CD14-positive monocyte (primary cell): ENCODE measurements at regions not wholly inside any gene's neighbourhood (a gene's known extent, or its start where the extent isn't known, plus 50 kb on each side); places are given as distances from the start of the nearest gene placed in this dataset.

ENCODE experiments used
- DNase-seq, 3 donors: peaks; one replicate each; pipeline ENCODE4 v3.0.0-alpha.2; 2011 to 2022
- H2AFZ ChIP-seq: 2 replicates; pipeline ENCODE4 v1.6.0; 2012; ENCODE audit warnings: mild to moderate bottlenecking, low read depth, low read length, inconsistent platforms; ENCODE audit not compliant: insufficient read depth, poor library complexity, severe bottlenecking
- H3K27ac ChIP-seq, 2 donors: 1 replicate in 1 of 2; 2 replicates in 1 of 2; pipeline ENCODE4 v1.5.1; 2012 to 2013; ENCODE audit warnings: low read length in 2 of 2, control low read depth in 1 of 2, inconsistent platforms in 1 of 2, low read depth in 1 of 2, mild to moderate bottlenecking in 1 of 2
- H3K27me3 ChIP-seq, 2 donors: one replicate each; pipeline versions ENCODE4 v1.6.0 to v1.6.1; 2011 to 2013; ENCODE audit warnings: low read length in 2 of 2; ENCODE audit not compliant: control insufficient read depth in 2 of 2, insufficient read depth in 2 of 2
- H3K36me3 ChIP-seq, 2 donors: replicated peaks in 1 of 2; 1 replicate in 1 of 2; 2 replicates in 1 of 2; pipeline versions ENCODE4 v1.5.1 to v1.6.1; 2012 to 2013; ENCODE audit warnings: low read length in 2 of 2, control low read depth in 1 of 2, inconsistent platforms in 1 of 2, mild to moderate bottlenecking in 1 of 2; ENCODE audit not compliant: insufficient read depth in 2 of 2, control insufficient read depth in 1 of 2
- H3K4me1 ChIP-seq, 2 donors: 1 replicate in 1 of 2; 2 replicates in 1 of 2; pipeline versions ENCODE4 v1.5.1 to v1.6.1; 2012 to 2013; ENCODE audit warnings: low read length in 2 of 2, control low read depth in 1 of 2, inconsistent platforms in 1 of 2, mild to moderate bottlenecking in 1 of 2, moderate library complexity in 1 of 2; ENCODE audit not compliant: insufficient read depth in 2 of 2, control insufficient read depth in 1 of 2
- H3K4me2 ChIP-seq: replicated peaks from 2 replicates; pipeline ENCODE3; 2012; ENCODE audit warnings: low read length, moderate library complexity, mild to moderate bottlenecking; ENCODE audit not compliant: poor library complexity, severe bottlenecking; ENCODE audit errors: extremely low read depth
- H3K4me3 ChIP-seq, 3 experiments: fragments of 200-600 bp in 1 of 3; sonication (generic) in 1 of 3; replicated peaks in 1 of 3; 1 replicate in 2 of 3; 2 replicates in 1 of 3; pipeline ENCODE4 v1.5.1; 2011 to 2013; ENCODE audit warnings: low read length in 3 of 3, mild to moderate bottlenecking in 3 of 3, control low read depth in 2 of 3, low read depth in 2 of 3, inconsistent platforms in 1 of 3, moderate library complexity in 1 of 3
- H3K79me2 ChIP-seq: 2 replicates; pipeline ENCODE4 v1.6.0; 2012; ENCODE audit warnings: mild to moderate bottlenecking, control low read depth, inconsistent platforms, low read length, moderate library complexity; ENCODE audit not compliant: insufficient read depth
- H3K9ac ChIP-seq: 2 replicates; pipeline ENCODE4 v1.6.0; 2017; ENCODE audit warnings: low read length, mild to moderate bottlenecking; ENCODE audit not compliant: insufficient read depth, poor library complexity, severe bottlenecking
- H3K9me3 ChIP-seq, 2 donors: replicated peaks in 1 of 2; 1 replicate in 1 of 2; 2 replicates in 1 of 2; pipeline versions ENCODE4 v1.5.1 to v1.6.1; 2012 to 2013; ENCODE audit warnings: low read length in 2 of 2, control low read depth in 1 of 2; ENCODE audit not compliant: control insufficient read depth in 1 of 2, insufficient read depth in 1 of 2
- H4K20me1 ChIP-seq: 2 replicates; pipeline ENCODE4 v1.6.0; 2012; ENCODE audit warnings: mild to moderate bottlenecking, low read length, control low read depth, moderate library complexity; ENCODE audit not compliant: insufficient read depth
- H3K27ac Mint-ChIP-seq, 7 donors: one replicate each; pipeline ENCODE4 v1.8.0; 2020; ENCODE audit warnings: mild to moderate bottlenecking in 7 of 7, mixed read lengths in 7 of 7, moderate library complexity in 6 of 7, inconsistent platforms in 2 of 7
- H3K27me3 Mint-ChIP-seq, 3 donors: one replicate each; pipeline ENCODE4 v1.8.0; 2021 to 2022; ENCODE audit warnings: low read depth in 3 of 3, mild to moderate bottlenecking in 3 of 3, mixed read lengths in 3 of 3, moderate library complexity in 3 of 3, inconsistent platforms in 1 of 3
- H3K36me3 Mint-ChIP-seq, 2 donors: one replicate each; pipeline ENCODE4 v1.8.0; 2020; ENCODE audit warnings: mixed read lengths in 2 of 2, inconsistent platforms in 1 of 2, mild to moderate bottlenecking in 1 of 2
- H3K4me1 Mint-ChIP-seq: one replicate; pipeline ENCODE4 v1.8.0; 2020; ENCODE audit warnings: mild to moderate bottlenecking, mixed read lengths
- H3K4me3 Mint-ChIP-seq, 2 donors: one replicate each; pipeline ENCODE4 v1.8.0; 2020; ENCODE audit warnings: mild to moderate bottlenecking in 2 of 2, mixed read lengths in 2 of 2, moderate library complexity in 1 of 2
- H3K9me3 Mint-ChIP-seq, 7 donors: one replicate each; pipeline ENCODE4 v1.8.0; 2020 to 2022; ENCODE audit warnings: mixed read lengths in 7 of 7, mild to moderate bottlenecking in 6 of 7, moderate library complexity in 6 of 7, inconsistent platforms in 2 of 7
- WGBS: methylation state at CpG from one replicate; pipeline ENCODE4 v1.1.5; 2013; ENCODE audit warnings: missing lambda C conversion rate; ENCODE audit not compliant: insufficient coverage; 5-methylcytosine and 5-hydroxymethylcytosine counted together
- intact Hi-C, 2 donors: fragments of 100-400 bp; cut with micrococcal nuclease; formaldehyde crosslinking; loops; one replicate each; pipeline versions ENCODE4 v1.15.0 to v1.15.1; 2023
- TF ChIP-seq, protein P1 (sequence below): fragments of 200-600 bp; IDR thresholded peaks from one replicate; pipeline ENCODE4 v1.8.0; 2022; ENCODE audit warnings: antibody characterized with exemption, mild to moderate bottlenecking

DNA sequence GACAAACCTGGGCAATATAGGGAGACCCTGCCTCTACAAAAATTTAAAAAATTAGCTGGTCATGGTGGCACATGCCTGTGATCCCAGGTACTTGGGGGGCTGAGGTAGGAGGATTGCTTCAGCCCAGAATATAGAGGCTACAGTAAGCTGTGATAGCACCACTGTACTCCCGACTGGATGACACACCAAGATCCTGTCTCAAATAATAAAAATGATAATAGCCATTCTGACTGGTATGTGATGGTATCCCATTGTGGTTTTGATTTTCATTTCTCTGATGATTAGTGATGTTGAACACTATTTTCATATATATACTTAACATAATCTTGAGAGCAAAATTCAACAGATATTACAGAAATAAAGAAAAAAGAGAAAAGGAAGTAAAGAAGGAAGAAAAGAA, 1491.0 kb upstream of the PIK3C3 start:
- no peaks in the 10 kb centered on the region for H3K36me3 Mint-ChIP-seq
- no peaks in the 10 kb centered on the region for H3K79me2 ChIP-seq
- H3K27me3 Mint-ChIP-seq: no peaks in the 10 kb centered on the region
- no peak overlapping the region for H3K27ac Mint-ChIP-seq
- no peaks in the 10 kb centered on the region for H3K9me3 ChIP-seq
- no peaks in the 10 kb centered on the region for H3K36me3 ChIP-seq
- H4K20me1 ChIP-seq: no peaks in the 10 kb centered on the region
- H3K27me3 ChIP-seq: no peaks in the 10 kb centered on the region
- no peak overlapping the region for H3K4me3 Mint-ChIP-seq
- DNase-seq: no peak
- WGBS: no CpG with 5 or more reads among the region's 1 CpG
- H2AFZ ChIP-seq: no peak overlapping the region
- intact Hi-C loops: no loop called here
- no peak overlapping the region for H3K27ac ChIP-seq
- no peaks in the 10 kb centered on the region for H3K4me1 Mint-ChIP-seq
- H3K4me2 ChIP-seq: no peak overlapping the region
- no peak overlapping the region for H3K9ac ChIP-seq
- TF ChIP-seq, protein P1, sequence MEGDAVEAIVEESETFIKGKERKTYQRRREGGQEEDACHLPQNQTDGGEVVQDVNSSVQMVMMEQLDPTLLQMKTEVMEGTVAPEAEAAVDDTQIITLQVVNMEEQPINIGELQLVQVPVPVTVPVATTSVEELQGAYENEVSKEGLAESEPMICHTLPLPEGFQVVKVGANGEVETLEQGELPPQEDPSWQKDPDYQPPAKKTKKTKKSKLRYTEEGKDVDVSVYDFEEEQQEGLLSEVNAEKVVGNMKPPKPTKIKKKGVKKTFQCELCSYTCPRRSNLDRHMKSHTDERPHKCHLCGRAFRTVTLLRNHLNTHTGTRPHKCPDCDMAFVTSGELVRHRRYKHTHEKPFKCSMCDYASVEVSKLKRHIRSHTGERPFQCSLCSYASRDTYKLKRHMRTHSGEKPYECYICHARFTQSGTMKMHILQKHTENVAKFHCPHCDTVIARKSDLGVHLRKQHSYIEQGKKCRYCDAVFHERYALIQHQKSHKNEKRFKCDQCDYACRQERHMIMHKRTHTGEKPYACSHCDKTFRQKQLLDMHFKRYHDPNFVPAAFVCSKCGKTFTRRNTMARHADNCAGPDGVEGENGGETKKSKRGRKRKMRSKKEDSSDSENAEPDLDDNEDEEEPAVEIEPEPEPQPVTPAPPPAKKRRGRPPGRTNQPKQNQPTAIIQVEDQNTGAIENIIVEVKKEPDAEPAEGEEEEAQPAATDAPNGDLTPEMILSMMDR: no peak
- no peak overlapping the region for H3K4me3 ChIP-seq
- H3K9me3 Mint-ChIP-seq: peaks cover 0 to 1% (median 0%) of the 10 kb centered on the region in 7 donors
- H3K4me1 ChIP-seq: no peaks in the 10 kb centered on the region

GRCh38 chr18:40453903-40454302, 1501.1 kb upstream of the PIK3C3 start:
- WGBS: no CpG with 5 or more reads among the region's 5 CpGs
- TF ChIP-seq, protein P1: no peak
- H2AFZ ChIP-seq: no peak overlapping the region
- no peak overlapping the region for H3K27ac ChIP-seq
- H3K4me3 Mint-ChIP-seq: no peak overlapping the region
- no peak overlapping the region for H3K4me3 ChIP-seq
- H3K9me3 ChIP-seq: no peaks in the 10 kb centered on the region
- H3K4me2 ChIP-seq: no peak overlapping the region
- no peaks in the 10 kb centered on the region for H4K20me1 ChIP-seq
- DNase-seq: no peak
- no peaks in the 10 kb centered on the region for H3K36me3 ChIP-seq
- intact Hi-C loops: loop anchor here in 1 of 2 donors (10.0 kb wide), 1 partner anchor 61 kb away; no protein-coding TSS in a partner anchor
- H3K27me3 ChIP-seq: no peaks in the 10 kb centered on the region
- H3K9ac ChIP-seq: no peak overlapping the region
- H3K4me1 ChIP-seq: no peaks in the 10 kb centered on the region
- no peaks in the 10 kb centered on the region for H3K36me3 Mint-ChIP-seq
- H3K27me3 Mint-ChIP-seq: no peaks in the 10 kb centered on the region
- H3K9me3 Mint-ChIP-seq: peaks cover 0 to 5% (median 0%) of the 10 kb centered on the region in 7 donors
- H3K4me1 Mint-ChIP-seq: no peaks in the 10 kb centered on the region
- H3K79me2 ChIP-seq: no peaks in the 10 kb centered on the region
- H3K27ac Mint-ChIP-seq: no peak overlapping the region
